Right lobe of liver (tissue), 4 donors: ENCODE measurements at regions not wholly inside any gene's neighbourhood (a gene's known extent, or its start where the extent isn't known, plus 50 kb on each side); places are given as distances from the start of the nearest gene placed in this dataset.

ENCODE experiments used
- POLR2A ChIP-seq: fragments of 450-650 bp; IDR thresholded peaks from one replicate; pipeline ENCODE4 v1.6.1; 2017; ENCODE audit warnings: antibody characterized with exemption, mild to moderate bottlenecking
- TF ChIP-seq, protein P1 (sequence below), 4 donors: fragments of 200-600 bp in 3 of 4; fragments of 450-650 bp in 1 of 4; IDR thresholded peaks; one replicate each; pipeline versions ENCODE4 v1.5.1 to v1.8.0; 2016 to 2022; ENCODE audit warnings: antibody characterized with exemption in 4 of 4, mild to moderate bottlenecking in 2 of 4
- donor health status: DM: no; HTN: no; CAD: no.
- donor health status: DM: no; HTN: no; CAD: no.
- donor health status: DM: no; HTN: yes; CAD: no.

GRCh38 chr10:43965918-43966570 is 317.4 kb upstream of the ZNF32 start:
- TF ChIP-seq, protein P1, sequence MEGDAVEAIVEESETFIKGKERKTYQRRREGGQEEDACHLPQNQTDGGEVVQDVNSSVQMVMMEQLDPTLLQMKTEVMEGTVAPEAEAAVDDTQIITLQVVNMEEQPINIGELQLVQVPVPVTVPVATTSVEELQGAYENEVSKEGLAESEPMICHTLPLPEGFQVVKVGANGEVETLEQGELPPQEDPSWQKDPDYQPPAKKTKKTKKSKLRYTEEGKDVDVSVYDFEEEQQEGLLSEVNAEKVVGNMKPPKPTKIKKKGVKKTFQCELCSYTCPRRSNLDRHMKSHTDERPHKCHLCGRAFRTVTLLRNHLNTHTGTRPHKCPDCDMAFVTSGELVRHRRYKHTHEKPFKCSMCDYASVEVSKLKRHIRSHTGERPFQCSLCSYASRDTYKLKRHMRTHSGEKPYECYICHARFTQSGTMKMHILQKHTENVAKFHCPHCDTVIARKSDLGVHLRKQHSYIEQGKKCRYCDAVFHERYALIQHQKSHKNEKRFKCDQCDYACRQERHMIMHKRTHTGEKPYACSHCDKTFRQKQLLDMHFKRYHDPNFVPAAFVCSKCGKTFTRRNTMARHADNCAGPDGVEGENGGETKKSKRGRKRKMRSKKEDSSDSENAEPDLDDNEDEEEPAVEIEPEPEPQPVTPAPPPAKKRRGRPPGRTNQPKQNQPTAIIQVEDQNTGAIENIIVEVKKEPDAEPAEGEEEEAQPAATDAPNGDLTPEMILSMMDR (IDR thresholded peaks at IDR 0.05): no peak
- TF ChIP-seq POLR2A: no peak
